Stimulated activated CD4-positive, alpha-beta T cell treated with anti-CD3 and anti-CD28 coated beads, Interleukin-12 subunit alpha, Interleukin-12 subunit beta, amount 100 ng/mL, for 48 hours (primary cell): ENCODE measurements at regions not wholly inside any gene's neighbourhood (a gene's known extent, or its start where the extent isn't known, plus 50 kb on each side); places are given as distances from the start of the nearest gene placed in this dataset.

Experiments
- DNase-seq, 3 donors: peaks; one replicate each; pipeline ENCODE4 v3.0.0-alpha.2; 2020; ENCODE audit warnings: low read depth in 2 of 3, low spot score in 1 of 3

- DNase-seq = no peak
Measured at GRCh38 chr5:133882389-133882695, 86.1 kb downstream of the C5orf15 start.

- DNase-seq = no peak
Measured at GRCh38 chr5:133881576-133882388, 86.6 kb downstream of the C5orf15 start.

GRCh38 chr5:133878236-133878555 is 90.2 kb downstream of the C5orf15 start:
- no peak for DNase-seq

GRCh38 chr5:133877351-133878235 is 90.8 kb downstream of the C5orf15 start:
- DNase-seq = no peak

- no peak for DNase-seq
Measured at GRCh38 chr5:133876266-133876665, 92.2 kb downstream of the C5orf15 start.

- DNase-seq = no peak
Measured at GRCh38 chr5:133875179-133875578, 93.2 kb downstream of the C5orf15 start.

- no peak for DNase-seq
Measured at GRCh38 chr5:133873449-133873848, 95.0 kb downstream of the C5orf15 start.

GRCh38 chr5:133870661-133871060 is 97.8 kb downstream of the C5orf15 start:
- no peak for DNase-seq

- DNase-seq = no peak
Measured at GRCh38 chr5:133869519-133870335, 98.7 kb downstream of the C5orf15 start.

- DNase-seq = peak; percentile 60 to 77 (median 75)
Measured at GRCh38 chr5:133868946-133869518, 99.4 kb downstream of the C5orf15 start.

GRCh38 chr5:133867851-133868545 is 100.4 kb downstream of the C5orf15 start:
- no peak for DNase-seq

GRCh38 chr5:133867341-133867740 is 101.1 kb downstream of the C5orf15 start:
- DNase-seq = no peak

GRCh38 chr5:133866903-133867245 is 101.6 kb downstream of the C5orf15 start:
- DNase-seq = no peak

GRCh38 chr5:133866160-133866902 is 102.1 kb downstream of the C5orf15 start:
- no peak for DNase-seq

- DNase-seq = no peak
Measured at GRCh38 chr5:133865113-133865512, 103.3 kb downstream of the C5orf15 start.

GRCh38 chr5:133864711-133865110 is 103.7 kb downstream of the C5orf15 start:
- no peak for DNase-seq

- DNase-seq = no peak
Measured at GRCh38 chr5:133863857-133864585, 104.4 kb downstream of the C5orf15 start.

GRCh38 chr5:133861161-133861737 is 107.2 kb downstream of the C5orf15 start:
- DNase-seq = no peak

GRCh38 chr5:133859073-133859472 is 109.4 kb downstream of the C5orf15 start:
- DNase-seq = no peak
